NCI-H2196 (cell line): ENCODE measurements at regions not wholly inside any gene's neighbourhood (a gene's known extent, or its start where the extent isn't known, plus 50 kb on each side); places are given as distances from the start of the nearest gene placed in this dataset.
A peak's percentile ranks its signal among the peaks of the same experiment; 100 is the strongest.

ENCODE experiments used
- DNase-seq: peaks from one replicate; lab custom pipeline; 2025; ENCODE audit not compliant: unreplicated experiment; lab: John Stamatoyannopoulos, UW

GRCh38 chr10:44593952-44594351 lies 209.1 kb upstream of the CXCL12 start:
- no peak for DNase-seq

GRCh38 chr10:44607116-44607515 lies 222.2 kb upstream of the CXCL12 start:
- no peak for DNase-seq

- no peak for DNase-seq
Measured at GRCh38 chr10:44618910-44619309, 234.0 kb upstream of the CXCL12 start.

GRCh38 chr10:44619521-44619920 lies 234.6 kb upstream of the CXCL12 start:
- no peak for DNase-seq

- DNase-seq = no peak
Measured at GRCh38 chr10:44619975-44620374, 235.1 kb upstream of the CXCL12 start.

GRCh38 chr10:44627591-44628354 lies 242.9 kb upstream of the CXCL12 start:
- DNase-seq = no peak

GRCh38 chr10:44628921-44629320 lies 244.0 kb upstream of the CXCL12 start:
- DNase-seq = no peak

- no peak for DNase-seq
Measured at GRCh38 chr10:44635176-44635575, 250.3 kb upstream of the CXCL12 start.

GRCh38 chr10:44636625-44637024 lies 251.7 kb upstream of the CXCL12 start:
- no peak for DNase-seq

GRCh38 chr10:44640429-44640828 lies 255.5 kb upstream of the CXCL12 start:
- no peak for DNase-seq

- DNase-seq = no peak
Measured at GRCh38 chr10:44647473-44647872, 262.6 kb upstream of the CXCL12 start.

- DNase-seq = no peak
Measured at GRCh38 chr10:44647877-44648542, 263.1 kb upstream of the CXCL12 start.

GRCh38 chr10:44650691-44651661 lies 260.2 kb upstream of the TMEM72 start:
- no peak for DNase-seq

GRCh38 chr10:44651834-44652233 lies 259.3 kb upstream of the TMEM72 start:
- no peak for DNase-seq

GRCh38 chr10:44659320-44659719 lies 251.8 kb upstream of the TMEM72 start:
- no peak for DNase-seq

GRCh38 chr10:44660271-44660670 lies 250.9 kb upstream of the TMEM72 start:
- no peak for DNase-seq

GRCh38 chr10:44662051-44662450 lies 249.1 kb upstream of the TMEM72 start:
- DNase-seq = no peak

- DNase-seq = no peak
Measured at GRCh38 chr10:44668336-44668735, 242.8 kb upstream of the TMEM72 start.

- DNase-seq = no peak
Measured at GRCh38 chr10:44671319-44671718, 239.8 kb upstream of the TMEM72 start.

GRCh38 chr10:44673245-44673983 lies 237.7 kb upstream of the TMEM72 start:
- peak; percentile 8 for DNase-seq
